ENCODE measurements at regions not wholly inside any gene's neighbourhood (a gene's known extent, or its start where the extent isn't known, plus 50 kb on each side); places are given as distances from the start of the nearest gene placed in this dataset.

- Histone ChIP-seq H3K36me3 (no peaks in the 10 kb centered on the region), H3K4me1 (no peaks in the 10 kb centered on the region), H3K27ac (no peak overlapping the region), H3K4me3 (no peak overlapping the region), H3K27me3 (no peaks in the 10 kb centered on the region), H3K9me3 (no peaks in the 10 kb centered on the region)
- in situ Hi-C loops (cut with MboI; ENCODE audit: low sequenced_read_pairs in 4 of 4) (no loop called here), intact Hi-C loops (cut with DNase I; ENCODE audit: low total_unique reads) (no loop called here)
- no peak for ATAC-seq
- no peak for DNase-seq
- no peak for TF ChIP-seq CTCF (IDR thresholded peaks at IDR 0.05 in 4 of 5, conservative IDR thresholded peaks at IDR 0.05 in 1 of 5)
- no peak for TF ChIP-seq POLR2A (IDR thresholded peaks at IDR 0.05)
Observed at GRCh38 chr5:57710126-57710525, 227.5 kb upstream of the ACTBL2 start.

GRCh38 chr5:57705769-57706168, 223.2 kb upstream of the ACTBL2 start:
- no peak overlapping the region for H3K4me3 ChIP-seq
- intact Hi-C loops (cut with DNase I; ENCODE audit: low total_unique reads) = no loop called here
- no peaks in the 10 kb centered on the region for H3K4me1 ChIP-seq
- H3K27ac ChIP-seq = no peak overlapping the region
- DNase-seq (no peak), ATAC-seq (no peak)
- H3K9me3 ChIP-seq = no peaks in the 10 kb centered on the region
- H3K27me3 ChIP-seq = no peaks in the 10 kb centered on the region
- TF ChIP-seq POLR2A (IDR thresholded peaks at IDR 0.05) = no peak
- no peak for TF ChIP-seq CTCF (IDR thresholded peaks at IDR 0.05 in 4 of 5, conservative IDR thresholded peaks at IDR 0.05 in 1 of 5)
- in situ Hi-C loops (cut with MboI; ENCODE audit: low sequenced_read_pairs in 4 of 4) = no loop called here
- H3K36me3 ChIP-seq = no peaks in the 10 kb centered on the region

GRCh38 chr5:57703721-57704120, 221.1 kb upstream of the ACTBL2 start:
- Histone ChIP-seq H3K4me1 (no peaks in the 10 kb centered on the region), H3K9me3 (no peaks in the 10 kb centered on the region), H3K27me3 (no peaks in the 10 kb centered on the region), H3K4me3 (no peak overlapping the region), H3K36me3 (no peaks in the 10 kb centered on the region), H3K27ac (no peak overlapping the region)
- TF ChIP-seq CTCF (IDR thresholded peaks at IDR 0.05 in 4 of 5, conservative IDR thresholded peaks at IDR 0.05 in 1 of 5) = no peak
- TF ChIP-seq POLR2A (IDR thresholded peaks at IDR 0.05) = no peak
- in situ Hi-C loops (cut with MboI; ENCODE audit: low sequenced_read_pairs in 4 of 4) (no loop called here), intact Hi-C loops (cut with DNase I; ENCODE audit: low total_unique reads) (no loop called here)
- DNase-seq = no peak
- ATAC-seq = no peak

- Histone ChIP-seq H3K27ac (no peak overlapping the region), H3K27me3 (no peaks in the 10 kb centered on the region), H3K9me3 (no peaks in the 10 kb centered on the region), H3K4me3 (no peak overlapping the region), H3K4me1 (peaks cover 0 to 3% of the 10 kb centered on the region in 2 donors), H3K36me3 (no peaks in the 10 kb centered on the region)
- intact Hi-C loops (cut with DNase I; ENCODE audit: low total_unique reads) = no loop called here
- DNase-seq (no peak), ATAC-seq (no peak)
- TF ChIP-seq POLR2A (IDR thresholded peaks at IDR 0.05) (no peak), CTCF (IDR thresholded peaks at IDR 0.05 in 4 of 5, conservative IDR thresholded peaks at IDR 0.05 in 1 of 5) (no peak)
- in situ Hi-C loops (cut with MboI; ENCODE audit: low sequenced_read_pairs in 4 of 4) = no loop called here
Observed at GRCh38 chr5:57700484-57700883, 217.9 kb upstream of the ACTBL2 start.

GRCh38 chr5:57700072-57700471, 217.5 kb upstream of the ACTBL2 start:
- Histone ChIP-seq H3K36me3 (no peaks in the 10 kb centered on the region), H3K27me3 (no peaks in the 10 kb centered on the region), H3K4me3 (no peak overlapping the region), H3K9me3 (no peaks in the 10 kb centered on the region), H3K27ac (no peak overlapping the region), H3K4me1 (peaks cover 0 to 3% of the 10 kb centered on the region in 2 donors)
- intact Hi-C loops (cut with DNase I; ENCODE audit: low total_unique reads) = no loop called here
- in situ Hi-C loops (cut with MboI; ENCODE audit: low sequenced_read_pairs in 4 of 4) = no loop called here
- ATAC-seq = no peak
- no peak for DNase-seq
- TF ChIP-seq CTCF (IDR thresholded peaks at IDR 0.05 in 4 of 5, conservative IDR thresholded peaks at IDR 0.05 in 1 of 5) (no peak), POLR2A (IDR thresholded peaks at IDR 0.05) (no peak)
